Activated T-cell treated with anti-CD3 and anti-CD28 coated beads, Interleukin-2, amount 50 U/mL, for 4 hours (primary cell): ENCODE measurements at regions not wholly inside any gene's neighbourhood (a gene's known extent, or its start where the extent isn't known, plus 50 kb on each side); places are given as distances from the start of the nearest gene placed in this dataset.
"Not testable (repeated sequence)": the region's sequence is repeated elsewhere in the genome, so short reads cannot be mapped to it uniquely, and the experiment has no call there.

Source experiments
- ATAC-seq, 2 donors: fragments of 200-7000 bp; cut with Tn5 transposase; one replicate each; pipeline ENCODE4 v1.10.0; 2021
- DNase-seq: peaks from one replicate; pipeline ENCODE4 v3.0.0-alpha.2; 2020
- H3K27me3 Mint-ChIP-seq: one replicate; pipeline ENCODE4 v1.8.0; 2021; ENCODE audit warnings: low read depth, mixed read lengths
- H3K36me3 Mint-ChIP-seq: one replicate; pipeline ENCODE4 v1.8.0; 2022; ENCODE audit warnings: mixed read lengths; ENCODE audit not compliant: insufficient read depth
- H3K4me1 Mint-ChIP-seq: one replicate; pipeline ENCODE4 v1.8.0; 2021; ENCODE audit warnings: low read depth, mixed read lengths
- H3K4me3 Mint-ChIP-seq: one replicate; pipeline ENCODE4 v1.8.0; 2021; ENCODE audit warnings: mild to moderate bottlenecking, moderate library complexity, mixed read lengths
- H3K9me3 Mint-ChIP-seq: one replicate; pipeline ENCODE4 v1.8.0; 2021; ENCODE audit warnings: mixed read lengths

DNA sequence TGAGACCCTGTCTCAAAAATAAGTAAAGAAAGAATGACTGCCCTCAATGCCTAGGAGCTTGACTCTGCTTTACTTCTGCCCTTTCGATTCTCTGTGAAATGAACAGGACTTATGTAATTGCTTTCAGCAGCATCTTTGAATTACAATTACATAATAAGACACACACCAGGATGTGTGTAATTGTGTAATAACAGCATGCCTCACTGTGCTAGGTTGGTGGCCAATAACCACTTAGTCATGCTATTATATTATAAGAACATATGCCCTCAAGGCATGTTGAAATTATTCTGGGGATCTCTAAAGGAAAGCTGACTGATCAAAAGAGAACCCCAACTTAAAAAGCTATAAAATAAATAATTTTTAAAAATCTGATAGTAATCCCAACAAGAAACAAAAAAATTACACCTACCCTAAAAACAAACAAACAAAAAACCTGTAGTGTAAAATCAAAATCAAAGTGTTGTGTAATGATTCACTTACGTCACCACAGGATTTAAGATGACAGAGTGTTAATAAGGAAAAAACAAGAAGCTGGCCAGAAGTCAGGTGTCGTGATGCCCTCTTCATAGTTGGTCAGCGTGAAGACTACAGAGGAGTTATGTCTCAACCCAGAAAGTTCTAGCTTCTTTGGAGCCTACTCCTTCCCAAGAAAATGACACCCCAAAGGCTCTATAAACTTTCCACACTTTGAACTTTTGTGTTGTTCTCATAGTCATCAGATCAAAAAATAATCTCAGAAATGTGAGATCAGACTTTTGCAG is 70.5 kb upstream of the NBPF11 start:
- H3K4me3 Mint-ChIP-seq, H3K27me3 Mint-ChIP-seq, DNase-seq, H3K36me3 Mint-ChIP-seq, H3K9me3 Mint-ChIP-seq, H3K4me1 Mint-ChIP-seq, ATAC-seq: not testable (repeated sequence)

- not testable (repeated sequence) for H3K27me3 Mint-ChIP-seq, H3K9me3 Mint-ChIP-seq, H3K36me3 Mint-ChIP-seq, ATAC-seq, DNase-seq, H3K4me3 Mint-ChIP-seq, H3K4me1 Mint-ChIP-seq
Observed at GRCh38 chr1:148221593-148221992, 69.5 kb upstream of the NBPF11 start.

DNA sequence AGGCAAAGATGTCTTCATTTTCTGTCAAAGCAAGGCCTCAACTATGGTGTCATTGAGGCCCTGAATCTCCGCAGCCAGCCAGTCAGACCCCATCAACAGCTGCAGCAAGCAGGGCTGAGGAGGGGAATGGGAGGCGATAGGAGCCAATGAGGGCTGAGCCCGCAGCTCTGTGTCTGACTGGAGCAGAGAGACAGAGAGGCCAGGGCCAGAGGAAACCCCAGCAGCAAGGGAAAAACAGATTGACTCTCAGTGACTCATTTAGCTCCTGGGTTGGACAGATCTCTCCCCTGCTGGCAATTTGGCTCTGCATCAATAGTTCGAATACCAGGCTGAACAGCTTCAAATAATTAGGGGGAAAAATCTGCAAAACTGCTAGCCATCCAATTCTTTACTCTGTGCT is 67.1 kb upstream of the NBPF11 start:
- H3K4me1 Mint-ChIP-seq, H3K4me3 Mint-ChIP-seq, H3K9me3 Mint-ChIP-seq, DNase-seq, ATAC-seq, H3K36me3 Mint-ChIP-seq, H3K27me3 Mint-ChIP-seq: not testable (repeated sequence)

DNA sequence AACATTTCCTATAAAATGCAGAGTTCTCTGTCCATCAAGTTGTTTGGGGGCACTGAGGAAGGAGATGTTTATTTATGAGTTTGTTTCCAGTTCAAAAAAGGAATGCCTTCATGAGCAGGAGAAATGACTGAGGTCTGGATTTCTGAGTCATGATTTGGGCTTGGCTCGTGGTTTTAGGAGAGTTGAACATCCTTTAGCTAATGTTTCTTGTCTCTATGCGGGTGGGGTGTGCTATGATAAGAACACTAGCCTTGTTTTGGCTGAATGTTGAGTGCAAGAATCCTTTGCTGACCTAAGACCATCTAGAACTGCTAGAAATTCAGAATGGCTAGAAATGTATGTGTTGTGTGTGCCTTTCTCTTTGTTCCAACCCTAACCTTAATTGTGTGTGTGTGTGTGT is 59.1 kb upstream of the NBPF11 start:
- H3K36me3 Mint-ChIP-seq, H3K4me1 Mint-ChIP-seq, ATAC-seq, DNase-seq, H3K27me3 Mint-ChIP-seq, H3K9me3 Mint-ChIP-seq, H3K4me3 Mint-ChIP-seq: not testable (repeated sequence)

GRCh38 chr1:148210624-148211023 is 58.5 kb upstream of the NBPF11 start:
- not testable (repeated sequence) for H3K27me3 Mint-ChIP-seq, H3K9me3 Mint-ChIP-seq, H3K36me3 Mint-ChIP-seq, DNase-seq, H3K4me1 Mint-ChIP-seq, ATAC-seq, H3K4me3 Mint-ChIP-seq

GRCh38 chr1:148210166-148210565 is 58.1 kb upstream of the NBPF11 start:
- H3K4me1 Mint-ChIP-seq, H3K36me3 Mint-ChIP-seq, H3K9me3 Mint-ChIP-seq, ATAC-seq, H3K4me3 Mint-ChIP-seq, H3K27me3 Mint-ChIP-seq, DNase-seq: not testable (repeated sequence)

GRCh38 chr1:148202013-148202412 is 49.9 kb upstream of the NBPF11 start:
- not testable (repeated sequence) for H3K36me3 Mint-ChIP-seq, ATAC-seq, H3K9me3 Mint-ChIP-seq, H3K4me3 Mint-ChIP-seq, DNase-seq, H3K27me3 Mint-ChIP-seq, H3K4me1 Mint-ChIP-seq
